ENCODE measurements at regions not wholly inside any gene's neighbourhood (a gene's known extent, or its start where the extent isn't known, plus 50 kb on each side); places are given as distances from the start of the nearest gene placed in this dataset.
"Not testable (repeated sequence)": the region's sequence is repeated elsewhere in the genome, so short reads cannot be mapped to it uniquely, and the experiment has no call there.

DNA sequence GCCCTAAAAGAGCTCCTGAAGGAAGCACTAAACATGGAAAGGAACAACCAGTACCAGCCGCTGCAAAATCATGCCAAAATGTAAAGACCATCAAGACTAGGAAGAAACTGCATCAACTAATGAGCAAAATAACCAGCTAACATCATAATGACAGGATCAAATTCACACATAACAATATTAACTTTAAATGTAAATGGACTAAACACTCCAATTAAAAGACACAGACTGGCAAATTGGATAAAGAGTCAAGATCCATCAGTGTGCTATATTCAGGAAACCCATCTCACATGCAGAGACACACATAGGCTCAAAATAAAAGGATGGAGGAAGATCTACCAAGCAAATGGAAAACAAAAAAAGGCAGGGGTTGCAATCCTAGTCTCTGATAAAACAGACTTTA is 364.4 kb downstream of the CD83 start:
- TF ChIP-seq SMC3 (IDR thresholded peaks at IDR 0.05; ENCODE audit: low read depth, low read length) = not testable (repeated sequence)
- TF ChIP-seq, protein P1, sequence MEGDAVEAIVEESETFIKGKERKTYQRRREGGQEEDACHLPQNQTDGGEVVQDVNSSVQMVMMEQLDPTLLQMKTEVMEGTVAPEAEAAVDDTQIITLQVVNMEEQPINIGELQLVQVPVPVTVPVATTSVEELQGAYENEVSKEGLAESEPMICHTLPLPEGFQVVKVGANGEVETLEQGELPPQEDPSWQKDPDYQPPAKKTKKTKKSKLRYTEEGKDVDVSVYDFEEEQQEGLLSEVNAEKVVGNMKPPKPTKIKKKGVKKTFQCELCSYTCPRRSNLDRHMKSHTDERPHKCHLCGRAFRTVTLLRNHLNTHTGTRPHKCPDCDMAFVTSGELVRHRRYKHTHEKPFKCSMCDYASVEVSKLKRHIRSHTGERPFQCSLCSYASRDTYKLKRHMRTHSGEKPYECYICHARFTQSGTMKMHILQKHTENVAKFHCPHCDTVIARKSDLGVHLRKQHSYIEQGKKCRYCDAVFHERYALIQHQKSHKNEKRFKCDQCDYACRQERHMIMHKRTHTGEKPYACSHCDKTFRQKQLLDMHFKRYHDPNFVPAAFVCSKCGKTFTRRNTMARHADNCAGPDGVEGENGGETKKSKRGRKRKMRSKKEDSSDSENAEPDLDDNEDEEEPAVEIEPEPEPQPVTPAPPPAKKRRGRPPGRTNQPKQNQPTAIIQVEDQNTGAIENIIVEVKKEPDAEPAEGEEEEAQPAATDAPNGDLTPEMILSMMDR (IDR thresholded peaks at IDR 0.05) = not testable (repeated sequence)

All from SK-N-SH (cell line).